ENCODE measurements at regions not wholly inside any gene's neighbourhood (a gene's known extent, or its start where the extent isn't known, plus 50 kb on each side); places are given as distances from the start of the nearest gene placed in this dataset.

- TF ChIP-seq SP1 (IDR thresholded peaks at IDR 0.05) (no peak), TARDBP (IDR thresholded peaks at IDR 0.05) (no peak), NFRKB (IDR thresholded peaks at IDR 0.05) (no peak), ELF4 (IDR thresholded peaks at IDR 0.05) (no peak), BHLHE40 (IDR thresholded peaks at IDR 0.05; ENCODE audit: borderline replicate concordance) (no peak)
Observed at GRCh38 chr7:81248420-81248819, 329.6 kb upstream of the SEMA3C start.

Measured in HEK293T (cell line).